ENCODE measurements at regions not wholly inside any gene's neighbourhood (a gene's known extent, or its start where the extent isn't known, plus 50 kb on each side); places are given as distances from the start of the nearest gene placed in this dataset.

- DNase-seq (ENCODE audit: extremely low read depth in 1 of 11, low read depth in 9 of 11, low spot score in 4 of 11) = no peak
Observed at GRCh38 chr2:150705357-150705756, 217.9 kb upstream of the RND3 start.

GRCh38 chr2:150702791-150703190 lies 215.3 kb upstream of the RND3 start:
- DNase-seq (ENCODE audit: extremely low read depth in 1 of 11, low read depth in 9 of 11, low spot score in 4 of 11) = no peak

GRCh38 chr2:150700666-150701580 lies 213.5 kb upstream of the RND3 start:
- no peak for DNase-seq (ENCODE audit: extremely low read depth in 1 of 11, low read depth in 9 of 11, low spot score in 4 of 11)

- no peak for DNase-seq (ENCODE audit: extremely low read depth in 1 of 11, low read depth in 9 of 11, low spot score in 4 of 11)
Observed at GRCh38 chr2:150699218-150699617, 211.8 kb upstream of the RND3 start.

- no peak for DNase-seq (ENCODE audit: extremely low read depth in 1 of 11, low read depth in 9 of 11, low spot score in 4 of 11)
Observed at GRCh38 chr2:150698016-150698661, 210.7 kb upstream of the RND3 start.

- DNase-seq (ENCODE audit: extremely low read depth in 1 of 11, low read depth in 9 of 11, low spot score in 4 of 11) = no peak
Observed at GRCh38 chr2:150697596-150697995, 210.1 kb upstream of the RND3 start.

GRCh38 chr2:150695451-150696135 lies 208.1 kb upstream of the RND3 start:
- DNase-seq (ENCODE audit: extremely low read depth in 1 of 11, low read depth in 9 of 11, low spot score in 4 of 11) = no peak

GRCh38 chr2:150693556-150693955 lies 206.1 kb upstream of the RND3 start:
- no peak for DNase-seq (ENCODE audit: extremely low read depth in 1 of 11, low read depth in 9 of 11, low spot score in 4 of 11)

GRCh38 chr2:150690870-150691269 lies 203.4 kb upstream of the RND3 start:
- no peak for DNase-seq (ENCODE audit: extremely low read depth in 1 of 11, low read depth in 9 of 11, low spot score in 4 of 11)

- no peak for DNase-seq (ENCODE audit: extremely low read depth in 1 of 11, low read depth in 9 of 11, low spot score in 4 of 11)
Observed at GRCh38 chr2:150690261-150690660, 202.8 kb upstream of the RND3 start.

GRCh38 chr2:150689590-150689989 lies 202.1 kb upstream of the RND3 start:
- no peak for DNase-seq (ENCODE audit: extremely low read depth in 1 of 11, low read depth in 9 of 11, low spot score in 4 of 11)

- no peak for DNase-seq (ENCODE audit: extremely low read depth in 1 of 11, low read depth in 9 of 11, low spot score in 4 of 11)
Observed at GRCh38 chr2:150688016-150688415, 200.5 kb upstream of the RND3 start.

- no peak for DNase-seq (ENCODE audit: extremely low read depth in 1 of 11, low read depth in 9 of 11, low spot score in 4 of 11)
Observed at GRCh38 chr2:150686391-150686790, 198.9 kb upstream of the RND3 start.

- DNase-seq (ENCODE audit: extremely low read depth in 1 of 11, low read depth in 9 of 11, low spot score in 4 of 11) = no peak
Observed at GRCh38 chr2:150681120-150681804, 193.8 kb upstream of the RND3 start.

GRCh38 chr2:150679456-150680120 lies 192.1 kb upstream of the RND3 start:
- DNase-seq (ENCODE audit: extremely low read depth in 1 of 11, low read depth in 9 of 11, low spot score in 4 of 11) = no peak

GRCh38 chr2:150677551-150677950 lies 190.1 kb upstream of the RND3 start:
- no peak for DNase-seq (ENCODE audit: extremely low read depth in 1 of 11, low read depth in 9 of 11, low spot score in 4 of 11)

- DNase-seq (ENCODE audit: extremely low read depth in 1 of 11, low read depth in 9 of 11, low spot score in 4 of 11) = no peak
Observed at GRCh38 chr2:150676747-150677383, 189.4 kb upstream of the RND3 start.

- DNase-seq (ENCODE audit: extremely low read depth in 1 of 11, low read depth in 9 of 11, low spot score in 4 of 11) = no peak
Observed at GRCh38 chr2:150675807-150676206, 188.3 kb upstream of the RND3 start.

Measured in renal cortex interstitium (tissue), 11 donors.